Cardiac fibroblast (primary cell): ENCODE measurements at regions not wholly inside any gene's neighbourhood (a gene's known extent, or its start where the extent isn't known, plus 50 kb on each side); places are given as distances from the start of the nearest gene placed in this dataset.

Source experiments
- DNase-seq, 2 donors: peaks; one replicate each; pipeline versions ENCODE4 v3.0.0 to v3.0.0-alpha.2; 2010; ENCODE audit warnings: low read depth in 2 of 2
- H3K4me3 ChIP-seq, 2 donors: replicated peaks in 1 of 2; 1 replicate in 1 of 2; 2 replicates in 1 of 2; pipeline ENCODE4 v1.5.1; 2011; ENCODE audit warnings: low read depth in 2 of 2, low read length in 2 of 2, mild to moderate bottlenecking in 2 of 2, moderate library complexity in 1 of 2
- CTCF ChIP-seq: IDR thresholded peaks from one replicate; pipeline ENCODE4 v1.5.1; 2011; ENCODE audit warnings: low read depth, mild to moderate bottlenecking, low read length, inconsistent platforms

- H3K4me3 ChIP-seq, result no peak overlapping the region
- peak; percentile 66 for TF ChIP-seq CTCF
- DNase-seq, result peak; percentile 65 to 67
Observed at GRCh38 chr6:144585217-144585814, 300.2 kb downstream of the UTRN start.

GRCh38 chr6:144586986-144587385 lies 301.9 kb downstream of the UTRN start:
- TF ChIP-seq CTCF, result no peak
- DNase-seq, result no peak
- no peak overlapping the region for H3K4me3 ChIP-seq

GRCh38 chr6:144588697-144589325 lies 303.7 kb downstream of the UTRN start:
- H3K4me3 ChIP-seq, result no peak overlapping the region
- DNase-seq, result peak in 1 of 2 donors; percentile 20
- no peak for TF ChIP-seq CTCF

- no peak for DNase-seq
- TF ChIP-seq CTCF, result no peak
- H3K4me3 ChIP-seq, result no peak overlapping the region
Observed at GRCh38 chr6:144590532-144590931, 305.4 kb downstream of the UTRN start.

- no peak overlapping the region for H3K4me3 ChIP-seq
- DNase-seq, result no peak
- no peak for TF ChIP-seq CTCF
Observed at GRCh38 chr6:144593392-144593791, 308.3 kb downstream of the UTRN start.

GRCh38 chr6:144594585-144594984 lies 309.4 kb downstream of the UTRN start:
- DNase-seq, result no peak
- no peak for TF ChIP-seq CTCF
- no peak overlapping the region for H3K4me3 ChIP-seq

- no peak for TF ChIP-seq CTCF
- no peak overlapping the region for H3K4me3 ChIP-seq
- peak; percentile 13 to 32 for DNase-seq
Observed at GRCh38 chr6:144595266-144595665, 310.1 kb downstream of the UTRN start.
